CD4-positive, alpha-beta memory T cell (primary cell): ENCODE measurements at regions not wholly inside any gene's neighbourhood (a gene's known extent, or its start where the extent isn't known, plus 50 kb on each side); places are given as distances from the start of the nearest gene placed in this dataset.
A peak's percentile ranks its signal among the peaks of the same experiment; 100 is the strongest.
"Not testable (repeated sequence)": the region's sequence is repeated elsewhere in the genome, so short reads cannot be mapped to it uniquely, and the experiment has no call there.

Experiments used
- CTCF ChIA-PET: fragments of 350-600 bp; sonication (Branson Sonifier 250); formaldehyde crosslinking; loops from one replicate; lab custom pipeline; 2021; ENCODE audit warnings: inconsistent platforms; ENCODE audit not compliant: partially characterized antibody; lab: Charles Lee
- POLR2A ChIA-PET: fragments of 350-600 bp; sonication (Branson Sonifier 250); formaldehyde crosslinking; loops from one replicate; lab custom pipeline; 2021; ENCODE audit not compliant: partially characterized antibody; lab: Charles Lee
- DNase-seq, 5 donors: peaks; one replicate each; pipeline versions ENCODE4 v3.0.0 to v3.0.0-alpha.2; 2020 to 2022; ENCODE audit warnings: mixed read lengths in 1 of 5
- H3K27ac ChIP-seq: one replicate; pipeline ENCODE4 v1.7.0; 2013; ENCODE audit warnings: low read depth, low read length
- H3K27me3 ChIP-seq: 2 replicates; pipeline ENCODE4 v1.7.0; 2013; ENCODE audit warnings: mild to moderate bottlenecking, low read length, moderate library complexity; ENCODE audit not compliant: insufficient read depth
- H3K36me3 ChIP-seq: 2 replicates; pipeline ENCODE4 v1.7.0; 2013; ENCODE audit warnings: mild to moderate bottlenecking, low read length, moderate library complexity; ENCODE audit not compliant: insufficient read depth
- H3K4me1 ChIP-seq: 2 replicates; pipeline ENCODE4 v1.7.0; 2013; ENCODE audit warnings: mild to moderate bottlenecking, low read length, moderate library complexity; ENCODE audit not compliant: insufficient read depth
- H3K4me3 ChIP-seq, 2 donors: one replicate each; pipeline ENCODE4 v1.7.0; 2013; ENCODE audit warnings: low read length in 2 of 2, mild to moderate bottlenecking in 1 of 2
- H3K9me3 ChIP-seq, 2 donors: one replicate each; pipeline ENCODE4 v1.7.0; 2013; ENCODE audit warnings: low read length in 2 of 2, control low read depth in 1 of 2; ENCODE audit not compliant: control insufficient read depth in 1 of 2
- H3K27ac Mint-ChIP-seq, 7 donors: one replicate each; pipeline ENCODE4 v1.8.0; 2020 to 2021; ENCODE audit warnings: mixed read lengths in 7 of 7, mild to moderate bottlenecking in 6 of 7, inconsistent platforms in 3 of 7, moderate library complexity in 3 of 7
- H3K27me3 Mint-ChIP-seq, 2 donors: one replicate each; pipeline ENCODE4 v1.8.0; 2020 to 2021; ENCODE audit warnings: mixed read lengths in 2 of 2
- H3K36me3 Mint-ChIP-seq, 2 donors: one replicate each; pipeline ENCODE4 v1.8.0; 2020 to 2021; ENCODE audit warnings: mixed read lengths in 2 of 2, inconsistent platforms in 1 of 2, mild to moderate bottlenecking in 1 of 2
- H3K4me1 Mint-ChIP-seq, 4 donors: one replicate each; pipeline ENCODE4 v1.8.0; 2020 to 2021; ENCODE audit warnings: mixed read lengths in 4 of 4, mild to moderate bottlenecking in 1 of 4
- H3K4me3 Mint-ChIP-seq, 8 donors: one replicate each; pipeline ENCODE4 v1.8.0; 2020 to 2021; ENCODE audit warnings: mixed read lengths in 8 of 8, mild to moderate bottlenecking in 7 of 8, moderate library complexity in 6 of 8, inconsistent platforms in 3 of 8
- H3K9me3 Mint-ChIP-seq, 8 donors: one replicate each; pipeline ENCODE4 v1.8.0; 2020 to 2021; ENCODE audit warnings: mixed read lengths in 8 of 8, mild to moderate bottlenecking in 5 of 8, inconsistent platforms in 3 of 8, moderate library complexity in 1 of 8
- intact Hi-C: fragments of 100-400 bp; cut with micrococcal nuclease; formaldehyde crosslinking; loops from one replicate; pipeline ENCODE4 v1.15.1; 2023

DNA sequence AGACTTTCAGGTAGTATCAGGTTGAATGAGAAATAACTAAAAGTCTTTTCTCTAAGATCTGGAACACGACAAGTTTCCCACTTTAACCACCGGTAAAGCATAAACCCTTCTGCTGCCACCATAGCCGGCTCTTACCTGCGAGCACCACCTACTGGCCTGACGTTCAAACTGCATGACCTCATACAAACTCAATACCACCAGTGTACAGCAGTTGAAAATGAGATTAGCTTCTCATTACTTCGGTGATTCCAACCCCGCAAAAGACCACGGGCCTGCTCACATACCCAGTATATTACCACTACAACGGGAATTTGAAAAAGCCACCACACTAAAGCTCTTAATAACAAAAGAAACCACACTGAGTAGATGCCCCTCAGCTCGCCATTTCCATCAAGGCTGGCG lies 1238.6 kb downstream of the TMEM121 start:
- H3K27me3 ChIP-seq, H3K27ac ChIP-seq, H3K36me3 Mint-ChIP-seq, H3K36me3 ChIP-seq, H3K9me3 Mint-ChIP-seq, POLR2A ChIA-PET, H3K9me3 ChIP-seq, H3K27me3 Mint-ChIP-seq, H3K4me3 ChIP-seq: not testable (repeated sequence)
- DNase-seq = peak in 4 of 5 donors; percentile 29 to 49 (median 38)
- CTCF ChIA-PET = interaction anchor here (0.6 to 1.7 kb wide), 10 partner anchors 52 to 751 kb away, joined by 3 to 9 read pairs (median 4); no protein-coding TSS in a partner anchor
- intact Hi-C loops = loop anchor here (10.0 kb wide), 1 partner anchor 50 kb away; no protein-coding TSS in a partner anchor
- H3K4me1 ChIP-seq = peaks cover 26% of the 10 kb centered on the region
- Mint-ChIP-seq H3K27ac (peak overlapping the region in 2 of 7 donors; percentile 19 to 48), H3K4me3 (peak overlapping the region in 3 of 8 donors; percentile 17 to 50 (median 23)), H3K4me1 (peaks cover 24 to 48% (median 32%) of the 10 kb centered on the region in 4 donors)

GRCh38 chr14:106766145-106766544 lies 1239.8 kb downstream of the TMEM121 start:
- Mint-ChIP-seq H3K27me3 (peaks cover 0 to 1% of the 10 kb centered on the region in 2 donors), H3K4me1 (peaks cover 29 to 56% (median 39%) of the 10 kb centered on the region in 4 donors), H3K36me3 (no peaks in the 10 kb centered on the region), H3K9me3 (no peaks in the 10 kb centered on the region), H3K4me3 (peak overlapping the region in 2 of 8 donors; percentile 74 to 77), H3K27ac (peak overlapping the region in 4 of 7 donors; percentile 22 to 82 (median 65))
- POLR2A ChIA-PET = no interaction called here
- CTCF ChIA-PET = interaction anchor here (0.7 to 1.2 kb wide), 2 partner anchors 104 to 287 kb away, joined by 3 to 6 read pairs; no protein-coding TSS in a partner anchor
- Histone ChIP-seq H3K27me3 (no peaks in the 10 kb centered on the region), H3K27ac (no peak overlapping the region), H3K36me3 (no peaks in the 10 kb centered on the region), H3K4me3 (no peak overlapping the region), H3K4me1 (peaks cover 34% of the 10 kb centered on the region), H3K9me3 (no peaks in the 10 kb centered on the region)
- intact Hi-C loops = loop anchor here (2.0 to 10.0 kb wide), 2 partner anchors 51 to 103 kb away; no protein-coding TSS in a partner anchor
- no peak for DNase-seq

- H3K36me3 ChIP-seq, H3K27me3 ChIP-seq, H3K9me3 Mint-ChIP-seq, H3K27me3 Mint-ChIP-seq, H3K27ac ChIP-seq, POLR2A ChIA-PET, H3K4me3 ChIP-seq, H3K36me3 Mint-ChIP-seq, H3K9me3 ChIP-seq: not testable (repeated sequence)
- peak overlapping the region in 7 of 8 donors; percentile 57 to 77 (median 72) for H3K4me3 Mint-ChIP-seq
- CTCF ChIA-PET = interaction anchor here (0.7 kb wide), 1 partner anchor 288 kb away, joined by 3 read pairs; no protein-coding TSS in a partner anchor
- peaks cover 30 to 55% (median 43%) of the 10 kb centered on the region in 4 donors for H3K4me1 Mint-ChIP-seq
- intact Hi-C loops = loop anchor here (2.0 to 10.0 kb wide), 2 partner anchors 52 to 104 kb away; no protein-coding TSS in a partner anchor
- DNase-seq = peak; percentile 40 to 59 (median 58)
- peaks cover 34% of the 10 kb centered on the region for H3K4me1 ChIP-seq
- peak overlapping the region in 5 of 7 donors; percentile 57 to 90 (median 82) for H3K27ac Mint-ChIP-seq
Observed at GRCh38 chr14:106766551-106767277, 1240.3 kb downstream of the TMEM121 start.

GRCh38 chr14:106768230-106768629 lies 1241.8 kb downstream of the TMEM121 start:
- intact Hi-C loops = loop anchor here (10.0 kb wide), 1 partner anchor 53 kb away; no protein-coding TSS in a partner anchor

GRCh38 chr14:106768972-106769700 lies 1242.8 kb downstream of the TMEM121 start:
- H3K36me3 Mint-ChIP-seq, H3K27ac ChIP-seq, H3K27me3 ChIP-seq, H3K9me3 Mint-ChIP-seq, POLR2A ChIA-PET, DNase-seq, H3K4me3 ChIP-seq, H3K9me3 ChIP-seq, CTCF ChIA-PET, H3K27me3 Mint-ChIP-seq, H3K36me3 ChIP-seq: not testable (repeated sequence)
- Mint-ChIP-seq H3K4me3 (peak overlapping the region in 3 of 8 donors; percentile 1 to 82 (median 49)), H3K4me1 (peaks cover 30 to 54% (median 42%) of the 10 kb centered on the region in 4 donors), H3K27ac (peak overlapping the region in 5 of 7 donors; percentile 17 to 91 (median 80))
- peaks cover 34% of the 10 kb centered on the region for H3K4me1 ChIP-seq
- intact Hi-C loops = loop anchor here (10.0 kb wide), 1 partner anchor 54 kb away; no protein-coding TSS in a partner anchor

More at GRCh38 chr14:106768230-106768629, 1241.8 kb downstream of the TMEM121 start:
- H3K4me1 ChIP-seq = peaks cover 34% of the 10 kb centered on the region
- H3K36me3 Mint-ChIP-seq, H3K27me3 ChIP-seq, H3K36me3 ChIP-seq, H3K9me3 Mint-ChIP-seq, H3K27me3 Mint-ChIP-seq, DNase-seq, H3K27ac ChIP-seq, H3K9me3 ChIP-seq, POLR2A ChIA-PET, H3K4me3 ChIP-seq, CTCF ChIA-PET: not testable (repeated sequence)
- Mint-ChIP-seq H3K4me1 (peaks cover 30 to 54% (median 42%) of the 10 kb centered on the region in 4 donors), H3K27ac (peak overlapping the region in 5 of 7 donors; percentile 32 to 85 (median 64)), H3K4me3 (peak overlapping the region in 5 of 8 donors; percentile 25 to 66 (median 48))

GRCh38 chr14:106770158-106770672 lies 1243.8 kb downstream of the TMEM121 start:
- peak overlapping the region; percentile 37 to 82 (median 58) for H3K4me3 Mint-ChIP-seq

More at GRCh38 chr14:106770158-106770672, 1243.8 kb downstream of the TMEM121 start:
- H3K36me3 Mint-ChIP-seq, POLR2A ChIA-PET, H3K27me3 Mint-ChIP-seq, H3K9me3 Mint-ChIP-seq, H3K27me3 ChIP-seq, H3K36me3 ChIP-seq, H3K27ac ChIP-seq, H3K9me3 ChIP-seq, H3K4me3 ChIP-seq, CTCF ChIA-PET, intact Hi-C loops: not testable (repeated sequence)
- peaks cover 42% of the 10 kb centered on the region for H3K4me1 ChIP-seq
- DNase-seq = peak in 3 of 5 donors; percentile 22 to 39 (median 36)
- peaks cover 28 to 61% (median 44%) of the 10 kb centered on the region in 4 donors for H3K4me1 Mint-ChIP-seq
- H3K27ac Mint-ChIP-seq = peak overlapping the region; percentile 65 to 91 (median 81)
